NCI-H2171 (cell line): ENCODE measurements at regions not wholly inside any gene's neighbourhood (a gene's known extent, or its start where the extent isn't known, plus 50 kb on each side); places are given as distances from the start of the nearest gene placed in this dataset.
A peak's percentile ranks its signal among the peaks of the same experiment; 100 is the strongest.
"Not testable (repeated sequence)": the region's sequence is repeated elsewhere in the genome, so short reads cannot be mapped to it uniquely, and the experiment has no call there.

ENCODE experiments used
- DNase-seq: peaks from one replicate; lab custom pipeline; 2025; lab: John Stamatoyannopoulos, UW

- DNase-seq = no peak
Measured at GRCh38 chr5:97488126-97488668, 305.1 kb upstream of the RIOK2 start.

- DNase-seq = no peak
Measured at GRCh38 chr5:97489010-97489840, 306.2 kb upstream of the RIOK2 start.

- no peak for DNase-seq
Measured at GRCh38 chr5:97494465-97494864, 311.4 kb upstream of the RIOK2 start.

- no peak for DNase-seq
Measured at GRCh38 chr5:97495301-97495700, 312.3 kb upstream of the RIOK2 start.

- DNase-seq = no peak
Measured at GRCh38 chr5:97496037-97496436, 313.0 kb upstream of the RIOK2 start.

GRCh38 chr5:97498657-97499056 lies 315.6 kb upstream of the RIOK2 start:
- DNase-seq = no peak

GRCh38 chr5:97499605-97500004 lies 316.6 kb upstream of the RIOK2 start:
- DNase-seq = no peak

- no peak for DNase-seq
Measured at GRCh38 chr5:97501286-97501964, 318.4 kb upstream of the RIOK2 start.

GRCh38 chr5:97501965-97502305 lies 318.9 kb upstream of the RIOK2 start:
- DNase-seq = no peak

GRCh38 chr5:97508864-97509263 lies 325.8 kb upstream of the RIOK2 start:
- DNase-seq = no peak

- DNase-seq = not testable (repeated sequence)
Measured at GRCh38 chr5:97519565-97519964, 336.5 kb upstream of the RIOK2 start.

GRCh38 chr5:97523336-97523735 lies 340.3 kb upstream of the RIOK2 start:
- DNase-seq = not testable (repeated sequence)

- DNase-seq = no peak
Measured at GRCh38 chr5:97525780-97526179, 342.7 kb upstream of the RIOK2 start.

GRCh38 chr5:97528941-97529340 lies 345.9 kb upstream of the RIOK2 start:
- DNase-seq = peak; percentile 2

- no peak for DNase-seq
Measured at GRCh38 chr5:97529354-97529985, 346.4 kb upstream of the RIOK2 start.

- DNase-seq = no peak
Measured at GRCh38 chr5:97531549-97531948, 348.5 kb upstream of the RIOK2 start.

GRCh38 chr5:97534166-97534565 lies 351.1 kb upstream of the RIOK2 start:
- DNase-seq = no peak

- DNase-seq = no peak
Measured at GRCh38 chr5:97536683-97537082, 353.6 kb upstream of the RIOK2 start.

GRCh38 chr5:97538912-97539311 lies 355.9 kb upstream of the RIOK2 start:
- no peak for DNase-seq

GRCh38 chr5:97541864-97542263 lies 358.8 kb upstream of the RIOK2 start:
- DNase-seq = no peak

- DNase-seq = no peak
Measured at GRCh38 chr5:97542469-97542868, 359.4 kb upstream of the RIOK2 start.

- DNase-seq = no peak
Measured at GRCh38 chr5:97543166-97543565, 360.1 kb upstream of the RIOK2 start.

- no peak for DNase-seq
Measured at GRCh38 chr5:97544240-97544639, 361.2 kb upstream of the RIOK2 start.
